IMR-90 (cell line): ENCODE measurements at regions not wholly inside any gene's neighbourhood (a gene's known extent, or its start where the extent isn't known, plus 50 kb on each side); places are given as distances from the start of the nearest gene placed in this dataset.

Experiments used
- ATAC-seq: fragments of 200-7000 bp; cut with Tn5 transposase; 2 replicates; pipeline ENCODE4 v1.9.1; 2020; ENCODE audit warnings: low read depth, mild to moderate bottlenecking, moderate library complexity
- BruUV-seq: library from RNA; stranded (reverse); fragments of 400-500 nt; replicated peaks from 2 replicates; lab custom pipeline; 2021; lab: Mats Ljungman, UMichigan
- CTCF ChIA-PET: fragments of 300-600 bp; formaldehyde crosslinking; extraction: SDS; loops from one replicate; lab custom pipeline; 2021; ENCODE audit warnings: antibody characterized with exemption; lab: Yijun Ruan, JAX
- POLR2A ChIA-PET: fragments of 300-600 bp; sonication (Branson Sonifier 250); formaldehyde crosslinking; loops from one replicate; lab custom pipeline; 2022; ENCODE audit warnings: antibody characterized with exemption; ENCODE audit not compliant: unreplicated experiment; lab: Charles Lee
- DNase-seq: peaks from one replicate; pipeline ENCODE4 v3.0.0; 2013
- H2AFZ ChIP-seq: replicated peaks from 2 replicates; pipeline ENCODE3; 2013; ENCODE audit warnings: low read length, mild to moderate bottlenecking; ENCODE audit not compliant: poor library complexity
- H2AK5ac ChIP-seq: 2 replicates; pipeline ENCODE4 v1.6.1; 2013; ENCODE audit warnings: low read depth, low read length, inconsistent platforms
- H2AK9ac ChIP-seq: replicated peaks from 2 replicates; pipeline ENCODE3; 2013; ENCODE audit warnings: mild to moderate bottlenecking, low read depth, low read length, moderate library complexity; ENCODE audit not compliant: poor library complexity
- H2BK120ac ChIP-seq: 2 replicates; pipeline ENCODE4 v1.6.1; 2013; ENCODE audit warnings: low read depth, low read length, inconsistent platforms
- H2BK15ac ChIP-seq: 3 replicates; pipeline ENCODE4 v1.6.1; 2013; ENCODE audit warnings: low read depth, low read length, inconsistent platforms
- H2BK20ac ChIP-seq: 2 replicates; pipeline ENCODE4 v1.6.1; 2013; ENCODE audit warnings: low read depth, mild to moderate bottlenecking, inconsistent platforms, low read length, moderate library complexity
- H2BK5ac ChIP-seq: 2 replicates; pipeline ENCODE4 v1.6.1; 2013; ENCODE audit warnings: mild to moderate bottlenecking, low read depth, low read length, inconsistent platforms; ENCODE audit not compliant: poor library complexity, severe bottlenecking
- H3K14ac ChIP-seq: replicated peaks from 2 replicates; pipeline ENCODE4 v1.6.1; 2013; ENCODE audit warnings: low read depth, low read length, inconsistent platforms
- H3K18ac ChIP-seq: 2 replicates; pipeline ENCODE4 v1.6.1; 2013; ENCODE audit warnings: low read depth, low read length, control low read depth
- H3K23ac ChIP-seq: 2 replicates; pipeline ENCODE4 v1.6.1; 2013; ENCODE audit warnings: low read depth, low read length, inconsistent platforms
- H3K27ac ChIP-seq: 2 replicates; pipeline ENCODE4 v1.5.1; 2013; ENCODE audit warnings: mild to moderate bottlenecking, control low read depth, low read length; ENCODE audit not compliant: insufficient read depth
- H3K27me3 ChIP-seq: 2 replicates; pipeline ENCODE4 v1.6.1; 2013; ENCODE audit warnings: low read length; ENCODE audit not compliant: control insufficient read depth, insufficient read depth
- H3K36me3 ChIP-seq: 2 replicates; pipeline ENCODE4 v1.6.1; 2013; ENCODE audit warnings: low read length, mixed read lengths; ENCODE audit not compliant: control insufficient read depth, insufficient read depth
- H3K4ac ChIP-seq: 2 replicates; pipeline ENCODE4 v1.6.1; 2013; ENCODE audit warnings: low read depth, low read length, inconsistent platforms
- H3K4me1 ChIP-seq: 2 replicates; pipeline ENCODE4 v1.6.1; 2013; ENCODE audit warnings: low read length, mixed read lengths; ENCODE audit not compliant: control insufficient read depth, insufficient read depth
- H3K4me2 ChIP-seq: 2 replicates; pipeline ENCODE4 v1.6.1; 2013; ENCODE audit warnings: low read depth, mild to moderate bottlenecking, control low read depth, low read length, moderate library complexity
- H3K4me3 ChIP-seq: 2 replicates; pipeline ENCODE4 v1.5.1; 2013; ENCODE audit warnings: low read depth, mild to moderate bottlenecking, control low read depth, low read length, moderate library complexity; ENCODE audit not compliant: insufficient read depth
- H3K56ac ChIP-seq: 2 replicates; pipeline ENCODE4 v1.6.1; 2013; ENCODE audit warnings: low read length, inconsistent platforms; ENCODE audit not compliant: insufficient read depth; ENCODE audit errors: extremely low read depth
- H3K79me1 ChIP-seq, 2 experiments: 2 replicates each; pipeline ENCODE4 v1.6.1; 2013; ENCODE audit warnings: low read length in 2 of 2, inconsistent platforms in 1 of 2, low read depth in 1 of 2
- H3K9ac ChIP-seq: 2 replicates; pipeline ENCODE4 v1.6.1; 2013; ENCODE audit warnings: low read depth, low read length, control low read depth
- H3K9me1 ChIP-seq: 2 replicates; pipeline ENCODE4 v1.6.1; 2013; ENCODE audit warnings: low read length, inconsistent platforms; ENCODE audit not compliant: insufficient read depth
- H3K9me3 ChIP-seq: 2 replicates; pipeline ENCODE4 v1.6.1; 2013; ENCODE audit warnings: low read length; ENCODE audit not compliant: control insufficient read depth, insufficient read depth
- H4K20me1 ChIP-seq: 2 replicates; pipeline ENCODE4 v1.6.1; 2013; ENCODE audit warnings: low read length, inconsistent platforms; ENCODE audit not compliant: insufficient read depth
- H4K5ac ChIP-seq: 2 replicates; pipeline ENCODE4 v1.6.1; 2013; ENCODE audit warnings: mild to moderate bottlenecking, low read depth, low read length, control low read depth
- H4K8ac ChIP-seq, 2 experiments: 2 replicates each; pipeline ENCODE4 v1.6.1; 2013; ENCODE audit warnings: low read depth in 2 of 2, low read length in 2 of 2, control low read depth in 1 of 2, inconsistent platforms in 1 of 2
- H4K91ac ChIP-seq: 2 replicates; pipeline ENCODE4 v1.6.1; 2013; ENCODE audit warnings: low read depth, low read length, inconsistent platforms; ENCODE audit not compliant: insufficient read depth
- BHLHE40 ChIP-seq: fragments of 150-350 bp; IDR thresholded peaks from 2 replicates; pipeline ENCODE4 v1.6.1; 2016; ENCODE audit warnings: mild to moderate bottlenecking, low read depth, low read length
- CEBPB ChIP-seq: IDR thresholded peaks from 2 replicates; pipeline ENCODE4 v1.6.1; 2012; ENCODE audit warnings: low read depth, low read length, improper control_type of control experiment
- CHD1 ChIP-seq: IDR thresholded peaks from 2 replicates; pipeline ENCODE4 v1.6.1; 2012; ENCODE audit warnings: low read depth, low read length, improper control_type of control experiment
- MAFK ChIP-seq: IDR thresholded peaks from 2 replicates; pipeline ENCODE4 v1.6.1; 2012; ENCODE audit warnings: low read depth, low read length, improper control_type of control experiment
- MAZ ChIP-seq: IDR thresholded peaks from 2 replicates; pipeline ENCODE4 v1.6.1; 2012; ENCODE audit warnings: low read depth, mild to moderate bottlenecking, low read length, improper control_type of control experiment, moderate library complexity, borderline replicate concordance
- MXI1 ChIP-seq: IDR thresholded peaks from 2 replicates; pipeline ENCODE4 v1.6.1; 2012; ENCODE audit warnings: low read depth, mild to moderate bottlenecking, low read length, moderate library complexity, borderline replicate concordance
- NFE2L2 ChIP-seq: fragments of 150-350 bp; IDR thresholded peaks from 2 replicates; pipeline ENCODE4 v1.6.1; 2016; ENCODE audit warnings: low read depth, mild to moderate bottlenecking, low read length
- POLR2A ChIP-seq: IDR thresholded peaks from 2 replicates; pipeline ENCODE4 v1.6.1; 2012; ENCODE audit warnings: mild to moderate bottlenecking, low read depth, low read length
- RAD21 ChIP-seq: IDR thresholded peaks from 2 replicates; pipeline ENCODE4 v1.6.1; 2012; ENCODE audit warnings: low read length, improper control_type of control experiment
- RFX5 ChIP-seq: IDR thresholded peaks from 2 replicates; pipeline ENCODE4 v1.8.0; 2012; ENCODE audit warnings: low read depth, mild to moderate bottlenecking, low read length, moderate library complexity
- SMC3 ChIP-seq: fragments of 150-350 bp; IDR thresholded peaks from 2 replicates; pipeline ENCODE4 v1.6.1; 2016; ENCODE audit warnings: low read depth, mild to moderate bottlenecking, antibody characterized with exemption, low read length, moderate library complexity
- WGBS, 2 experiments: methylation state at CpG; one replicate each; pipeline versions ENCODE4 v1.1.5 to v1.1.7; 2013; ENCODE audit warnings: missing lambda C conversion rate in 2 of 2; ENCODE audit not compliant: insufficient read length in 1 of 2; ENCODE audit errors: extremely low coverage in 2 of 2; 5-methylcytosine and 5-hydroxymethylcytosine counted together
- dilution Hi-C: fragments of 300-500 bp; cut with HindIII; formaldehyde crosslinking; loops from one replicate; pipeline ENCODE4 v1.14.3; 2018; ENCODE audit warnings: low sequenced_read_pairs; ENCODE audit not compliant: unreplicated experiment
- in situ Hi-C: fragments of 300-500 bp; cut with MboI; formaldehyde crosslinking; loops from 3 replicates; pipeline ENCODE4 v1.14.3; 2019; ENCODE audit warnings: low sequenced_read_pairs, inconsistent platforms, mixed read lengths
- intact Hi-C: fragments of 100-400 bp; cut with micrococcal nuclease; formaldehyde crosslinking; loops from 2 replicates; pipeline ENCODE4 v1.10.0; 2022
- TF ChIP-seq, protein P1 (sequence below): conservative IDR thresholded peaks from 2 replicates; pipeline ENCODE4 v1.5.1; 2012; ENCODE audit warnings: mild to moderate bottlenecking, low read depth, low read length, improper control_type of control experiment
- TF ChIP-seq, protein P2 (sequence below): fragments of 150-350 bp; IDR thresholded peaks from 2 replicates; pipeline ENCODE4 v1.6.1; 2016; ENCODE audit warnings: low read depth, mild to moderate bottlenecking, low read length, moderate library complexity, borderline replicate concordance

DNA sequence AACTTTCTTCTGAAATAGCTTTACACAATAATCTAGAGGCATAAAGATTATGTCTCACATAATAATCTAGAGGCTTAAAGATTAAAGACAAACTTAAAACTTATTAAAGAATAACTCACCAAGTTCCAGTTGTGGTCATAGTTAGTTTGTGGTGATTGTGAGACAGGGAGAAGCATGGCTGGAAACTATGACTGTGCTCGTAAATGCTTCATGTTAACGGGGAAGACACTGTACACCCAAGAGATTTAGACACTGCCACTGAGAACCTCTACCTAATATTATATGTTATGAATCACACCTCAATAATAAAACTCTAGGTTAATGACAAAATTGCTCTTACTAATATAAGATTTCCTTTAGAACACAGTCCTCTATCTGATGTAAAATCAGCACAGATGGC lies 541.6 kb downstream of the TMEM121 start:
- BruUV-seq, result no TSS peak
- in situ Hi-C loops, result no loop called here
- Histone ChIP-seq H4K5ac (no peak overlapping the region), H3K23ac (no peak overlapping the region), H2AFZ (no peak overlapping the region), H2BK5ac (no peak overlapping the region), H4K91ac (no peak overlapping the region), H3K9me3 (peaks cover 7% of the 10 kb centered on the region), H2BK20ac (no peak overlapping the region), H3K4me2 (no peak overlapping the region), H2AK9ac (no peak overlapping the region), H3K27ac (no peak overlapping the region), H2AK5ac (no peak overlapping the region), H4K20me1 (no peaks in the 10 kb centered on the region), H3K4me3 (no peak overlapping the region), H3K36me3 (no peaks in the 10 kb centered on the region), H4K8ac (no peak overlapping the region), H3K14ac (no peak overlapping the region), H3K4me1 (no peaks in the 10 kb centered on the region), H3K9ac (no peak overlapping the region), H3K4ac (no peak overlapping the region), H3K18ac (no peak overlapping the region), H3K9me1 (no peaks in the 10 kb centered on the region), H2BK15ac (no peak overlapping the region), H3K56ac (no peak overlapping the region), H3K79me1 (no peaks in the 10 kb centered on the region), H3K27me3 (no peaks in the 10 kb centered on the region), H2BK120ac (no peak overlapping the region)
- no peak for DNase-seq
- no peak for TF ChIP-seq MXI1
- TF ChIP-seq BHLHE40, result no peak
- no peak for TF ChIP-seq CEBPB
- no peak for TF ChIP-seq POLR2A
- no peak for TF ChIP-seq SMC3
- TF ChIP-seq RFX5, result no peak
- TF ChIP-seq NFE2L2, result no peak
- no peak for TF ChIP-seq MAFK
- no peak for TF ChIP-seq RAD21
- no peak for TF ChIP-seq MAZ
- TF ChIP-seq, protein P1, sequence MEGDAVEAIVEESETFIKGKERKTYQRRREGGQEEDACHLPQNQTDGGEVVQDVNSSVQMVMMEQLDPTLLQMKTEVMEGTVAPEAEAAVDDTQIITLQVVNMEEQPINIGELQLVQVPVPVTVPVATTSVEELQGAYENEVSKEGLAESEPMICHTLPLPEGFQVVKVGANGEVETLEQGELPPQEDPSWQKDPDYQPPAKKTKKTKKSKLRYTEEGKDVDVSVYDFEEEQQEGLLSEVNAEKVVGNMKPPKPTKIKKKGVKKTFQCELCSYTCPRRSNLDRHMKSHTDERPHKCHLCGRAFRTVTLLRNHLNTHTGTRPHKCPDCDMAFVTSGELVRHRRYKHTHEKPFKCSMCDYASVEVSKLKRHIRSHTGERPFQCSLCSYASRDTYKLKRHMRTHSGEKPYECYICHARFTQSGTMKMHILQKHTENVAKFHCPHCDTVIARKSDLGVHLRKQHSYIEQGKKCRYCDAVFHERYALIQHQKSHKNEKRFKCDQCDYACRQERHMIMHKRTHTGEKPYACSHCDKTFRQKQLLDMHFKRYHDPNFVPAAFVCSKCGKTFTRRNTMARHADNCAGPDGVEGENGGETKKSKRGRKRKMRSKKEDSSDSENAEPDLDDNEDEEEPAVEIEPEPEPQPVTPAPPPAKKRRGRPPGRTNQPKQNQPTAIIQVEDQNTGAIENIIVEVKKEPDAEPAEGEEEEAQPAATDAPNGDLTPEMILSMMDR, result no peak
- TF ChIP-seq, protein P2, sequence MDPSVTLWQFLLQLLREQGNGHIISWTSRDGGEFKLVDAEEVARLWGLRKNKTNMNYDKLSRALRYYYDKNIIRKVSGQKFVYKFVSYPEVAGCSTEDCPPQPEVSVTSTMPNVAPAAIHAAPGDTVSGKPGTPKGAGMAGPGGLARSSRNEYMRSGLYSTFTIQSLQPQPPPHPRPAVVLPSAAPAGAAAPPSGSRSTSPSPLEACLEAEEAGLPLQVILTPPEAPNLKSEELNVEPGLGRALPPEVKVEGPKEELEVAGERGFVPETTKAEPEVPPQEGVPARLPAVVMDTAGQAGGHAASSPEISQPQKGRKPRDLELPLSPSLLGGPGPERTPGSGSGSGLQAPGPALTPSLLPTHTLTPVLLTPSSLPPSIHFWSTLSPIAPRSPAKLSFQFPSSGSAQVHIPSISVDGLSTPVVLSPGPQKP, result no peak
- no peak for TF ChIP-seq CHD1
- intact Hi-C loops, result no loop called here
- dilution Hi-C loops, result no loop called here
- ATAC-seq, result no peak
- ChIA-PET CTCF (no interaction called here), POLR2A (no interaction called here)
- WGBS, 2 experiments, result no CpG with 5 or more reads among the region's 2 CpGs
